GM12878 (cell line): ENCODE measurements at regions not wholly inside any gene's neighbourhood (a gene's known extent, or its start where the extent isn't known, plus 50 kb on each side); places are given as distances from the start of the nearest gene placed in this dataset.

ENCODE experiments used
- ATAC-seq: fragments of 200-7000 bp; cut with Tn5 transposase; 3 replicates; pipeline ENCODE4 v1.9.1; 2020; ENCODE audit warnings: mild to moderate bottlenecking, moderate library complexity
- BruUV-seq: library from RNA; stranded (reverse); fragments of 400-500 nt; replicated peaks from 2 replicates; lab custom pipeline; 2021; lab: Mats Ljungman, UMichigan
- CTCF ChIA-PET: fragments of 300-600 bp; sonication (Branson Sonifier 250); formaldehyde crosslinking; extraction: SDS; loops from one replicate; lab custom pipeline; 2021; ENCODE audit warnings: inconsistent platforms; lab: Yijun Ruan, JAX
- POLR2A ChIA-PET: fragments of 350-600 bp; formaldehyde crosslinking; extraction: SDS; loops from one replicate; lab custom pipeline; 2021; ENCODE audit warnings: inconsistent platforms; lab: Charles Lee
- RAD21 ChIA-PET: fragments of 300-600 bp; sonication (Branson Sonifier 250); formaldehyde crosslinking; loops from one replicate; lab custom pipeline; 2023; ENCODE audit warnings: antibody characterized with exemption; ENCODE audit not compliant: unreplicated experiment; lab: Charles Lee
- SMC1A ChIA-PET: fragments of 300-600 bp; sonication (Branson Sonifier 250); formaldehyde crosslinking; loops from one replicate; lab custom pipeline; 2023; ENCODE audit not compliant: unreplicated experiment, uncharacterized antibody; lab: Charles Lee
- DNase-seq: peaks from one replicate; pipeline ENCODE4 v3.0.0-alpha.2; 2011; ENCODE audit warnings: low read depth, low spot score
- FAIRE-seq: peaks from 3 replicates; lab custom pipeline; 2011; peaks lifted over from hg19 to GRCh38; lab: Jason Lieb, UNC
- H2AFZ ChIP-seq: 2 replicates; pipeline ENCODE4 v1.6.0; 2011; ENCODE audit warnings: low read depth, low read length, control low read depth; ENCODE audit not compliant: control insufficient read depth
- H3K27ac ChIP-seq: 2 replicates; pipeline ENCODE4 v1.5.1; 2011; ENCODE audit warnings: control low read depth; ENCODE audit not compliant: control insufficient read depth, insufficient read depth
- H3K27me3 ChIP-seq, 2 experiments: replicated peaks in 1 of 2; 2 replicates each; pipeline versions ENCODE4 v1.6.0 to v1.6.1; 2011; ENCODE audit warnings: low read length in 1 of 2; ENCODE audit not compliant: control insufficient read depth in 2 of 2, insufficient read depth in 2 of 2
- H3K36me3 ChIP-seq, 2 experiments: 2 replicates each; pipeline ENCODE4 v1.5.1; 2011; ENCODE audit warnings: low read length in 1 of 2; ENCODE audit not compliant: control insufficient read depth in 2 of 2, insufficient read depth in 2 of 2
- H3K4me1 ChIP-seq: 2 replicates; pipeline ENCODE4 v1.6.1; 2011; ENCODE audit warnings: mild to moderate bottlenecking, low read length, moderate library complexity, mixed read lengths; ENCODE audit not compliant: control insufficient read depth, insufficient read depth
- H3K4me2 ChIP-seq: 2 replicates; pipeline ENCODE4 v1.6.0; 2011; ENCODE audit warnings: control low read depth; ENCODE audit not compliant: control insufficient read depth, insufficient read depth
- H3K4me3 ChIP-seq: fragments of 200-600 bp; sonication (generic); 2 replicates; pipeline ENCODE4 v1.5.1; 2016
- H3K79me2 ChIP-seq: 2 replicates; pipeline ENCODE4 v1.6.0; 2011; ENCODE audit warnings: low read length; ENCODE audit not compliant: control insufficient read depth, insufficient read depth
- H3K9ac ChIP-seq: 2 replicates; pipeline ENCODE4 v1.8.0; 2011; ENCODE audit warnings: low read length, control low read depth, mixed read lengths; ENCODE audit not compliant: control insufficient read depth, insufficient read depth
- H3K9me3 ChIP-seq: replicated peaks from 3 replicates; pipeline ENCODE4 v1.5.1; 2011; ENCODE audit warnings: mild to moderate bottlenecking, low read length; ENCODE audit not compliant: control insufficient read depth, insufficient read depth
- H4K20me1 ChIP-seq: 2 replicates; pipeline ENCODE4 v1.6.0; 2011; ENCODE audit not compliant: control insufficient read depth, insufficient read depth
- BRCA1 ChIP-seq: IDR thresholded peaks from 2 replicates; pipeline ENCODE4 v1.6.1; 2011; ENCODE audit warnings: low read depth, low read length, improper control_type of control experiment
- CEBPB ChIP-seq, 2 experiments: fragments of 150-350 bp in 1 of 2; IDR thresholded peaks; 2 replicates each; pipeline ENCODE4 v1.6.1; 2012 to 2014; ENCODE audit warnings: low read depth in 2 of 2, low read length in 2 of 2, borderline replicate concordance in 1 of 2, inconsistent platforms in 1 of 2
- CUX1 ChIP-seq: IDR thresholded peaks from 2 replicates; pipeline ENCODE4 v1.6.1; 2012; ENCODE audit warnings: improper control_type of control experiment, low read depth, low read length; ENCODE audit not compliant: insufficient replicate concordance
- EED ChIP-seq: sonication (generic); IDR thresholded peaks from 2 replicates; pipeline ENCODE4 v1.6.1; 2016; ENCODE audit warnings: antibody characterized with exemption, low read depth
- FOXK2 ChIP-seq: fragments of 450-650 bp; IDR thresholded peaks from 2 replicates; pipeline ENCODE4 v1.6.1; 2017; ENCODE audit warnings: mild to moderate bottlenecking, moderate library complexity
- MTA2 ChIP-seq: fragments of 450-650 bp; IDR thresholded peaks from 2 replicates; pipeline ENCODE4 v1.6.1; 2016; ENCODE audit warnings: low read depth, mild to moderate bottlenecking, moderate library complexity
- MYB ChIP-seq: fragments of 150-350 bp; IDR thresholded peaks from 2 replicates; pipeline ENCODE4 v1.6.1; 2014; ENCODE audit warnings: mild to moderate bottlenecking, low read depth, low read length, borderline replicate concordance
- RELB ChIP-seq: fragments of 450-650 bp; IDR thresholded peaks from 2 replicates; pipeline ENCODE4 v1.6.1; 2017; ENCODE audit warnings: low read depth, mild to moderate bottlenecking, moderate library complexity
- RFX5 ChIP-seq: IDR thresholded peaks from 2 replicates; pipeline ENCODE4 v1.6.1; 2011; ENCODE audit warnings: low read depth, low read length, improper control_type of control experiment
- STAT1 ChIP-seq: fragments of 450-650 bp; conservative IDR thresholded peaks from 2 replicates; pipeline ENCODE4 v1.6.1; 2014; ENCODE audit warnings: antibody characterized with exemption, mild to moderate bottlenecking
- TCF7 ChIP-seq: IDR thresholded peaks from 2 replicates; pipeline ENCODE4 v1.6.1; 2014; ENCODE audit warnings: antibody characterized with exemption, borderline replicate concordance
- ZNF24 ChIP-seq: fragments of 450-650 bp; IDR thresholded peaks from 2 replicates; pipeline ENCODE4 v1.6.1; 2017; ENCODE audit warnings: antibody characterized with exemption, mild to moderate bottlenecking
- WGBS: methylation state at CpG from one replicate; pipeline ENCODE4 v1.1.6; 2016; ENCODE audit warnings: low lambda C conversion rate; ENCODE audit not compliant: insufficient replicate concordance, insufficient coverage; ENCODE audit errors: missing lambda C conversion rate; 5-methylcytosine and 5-hydroxymethylcytosine counted together
- in situ Hi-C: fragments of 300-500 bp; cut with MboI; formaldehyde crosslinking; loops from 9 replicates; pipeline ENCODE4 v1.14.3; 2018; ENCODE audit warnings: mixed read lengths
- intact Hi-C: fragments of 100-400 bp; cut with micrococcal nuclease; formaldehyde crosslinking; loops from one replicate; pipeline ENCODE4 v1.14.2; 2022; ENCODE audit not compliant: unreplicated experiment
- TF ChIP-seq, protein P1 (sequence below): fragments of 450-650 bp; IDR thresholded peaks from 2 replicates; pipeline ENCODE4 v1.6.1; 2017; ENCODE audit warnings: mild to moderate bottlenecking

- Histone ChIP-seq H3K36me3 (no peaks in the 10 kb centered on the region), H2AFZ (no peak overlapping the region), H3K4me2 (no peak overlapping the region), H3K27me3 (no peaks in the 10 kb centered on the region), H3K9me3 (no peaks in the 10 kb centered on the region), H4K20me1 (no peaks in the 10 kb centered on the region), H3K27ac (no peak overlapping the region), H3K4me3 (no peak overlapping the region), H3K4me1 (no peaks in the 10 kb centered on the region), H3K79me2 (no peaks in the 10 kb centered on the region), H3K9ac (no peak overlapping the region)
- ChIA-PET POLR2A (interaction anchor here (0.6 to 0.7 kb wide), 3 partner anchors 15 to 85 kb away, joined by 3 to 4 read pairs (median 3); no protein-coding TSS in a partner anchor), SMC1A (interaction anchor here (0.7 to 1.4 kb wide), 2 partner anchors 9 to 16 kb away, joined by 3 read pairs; no protein-coding TSS in a partner anchor), CTCF (no interaction called here), RAD21 (interaction anchor here (0.5 to 1.4 kb wide), 2 partner anchors 8 to 460 kb away, joined by 3 to 4 read pairs; no protein-coding TSS in a partner anchor)
- WGBS: 94% methylated on average over 2 of the region's 2 CpGs
- no TSS peak for BruUV-seq
- no peak for ATAC-seq
- in situ Hi-C loops (no loop called here), intact Hi-C loops (no loop called here)
- DNase-seq: no peak
- FAIRE-seq: no peak
- TF ChIP-seq, protein P1, sequence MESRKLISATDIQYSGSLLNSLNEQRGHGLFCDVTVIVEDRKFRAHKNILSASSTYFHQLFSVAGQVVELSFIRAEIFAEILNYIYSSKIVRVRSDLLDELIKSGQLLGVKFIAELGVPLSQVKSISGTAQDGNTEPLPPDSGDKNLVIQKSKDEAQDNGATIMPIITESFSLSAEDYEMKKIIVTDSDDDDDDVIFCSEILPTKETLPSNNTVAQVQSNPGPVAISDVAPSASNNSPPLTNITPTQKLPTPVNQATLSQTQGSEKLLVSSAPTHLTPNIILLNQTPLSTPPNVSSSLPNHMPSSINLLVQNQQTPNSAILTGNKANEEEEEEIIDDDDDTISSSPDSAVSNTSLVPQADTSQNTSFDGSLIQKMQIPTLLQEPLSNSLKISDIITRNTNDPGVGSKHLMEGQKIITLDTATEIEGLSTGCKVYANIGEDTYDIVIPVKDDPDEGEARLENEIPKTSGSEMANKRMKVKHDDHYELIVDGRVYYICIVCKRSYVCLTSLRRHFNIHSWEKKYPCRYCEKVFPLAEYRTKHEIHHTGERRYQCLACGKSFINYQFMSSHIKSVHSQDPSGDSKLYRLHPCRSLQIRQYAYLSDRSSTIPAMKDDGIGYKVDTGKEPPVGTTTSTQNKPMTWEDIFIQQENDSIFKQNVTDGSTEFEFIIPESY: no peak
- TF ChIP-seq BRCA1 (no peak), CEBPB (IDR thresholded peaks at IDR 0.05; ENCODE audit: borderline replicate concordance in 1 of 2, low read depth in 2 of 2, low read length in 2 of 2) (no peak), RFX5 (no peak), FOXK2 (no peak), EED (no peak), MYB (no peak), STAT1 (no peak), ZNF24 (no peak), RELB (no peak), MTA2 (no peak), TCF7 (no peak), CUX1 (no peak)
These were observed 62.4 kb downstream of the VCPKMT start for GRCh38 chr14:50053935-50054334.
